Fibroblast of pulmonary artery (primary cell): ENCODE measurements at regions not wholly inside any gene's neighbourhood (a gene's known extent, or its start where the extent isn't known, plus 50 kb on each side); places are given as distances from the start of the nearest gene placed in this dataset.

Source experiments
- DNase-seq: peaks from one replicate; pipeline ENCODE4 v3.0.0-alpha.2; 2010; ENCODE audit warnings: low read depth
- H3K4me3 ChIP-seq: replicated peaks from 2 replicates; pipeline ENCODE4 v1.5.1; 2011; ENCODE audit warnings: low read depth, mild to moderate bottlenecking, control low read depth, low read length, moderate library complexity
- CTCF ChIP-seq: IDR thresholded peaks from 2 replicates; pipeline ENCODE4 v1.5.1; 2011; ENCODE audit warnings: mild to moderate bottlenecking, control low read depth, low read length, inconsistent platforms; ENCODE audit errors: missing control alignments

GRCh38 chr17:52298881-52299280 lies 140.4 kb upstream of the CA10 start:
- no peak overlapping the region for H3K4me3 ChIP-seq
- TF ChIP-seq CTCF, result no peak
- DNase-seq, result no peak

GRCh38 chr17:52297230-52298010 lies 138.9 kb upstream of the CA10 start:
- no peak for TF ChIP-seq CTCF
- no peak for DNase-seq
- no peak overlapping the region for H3K4me3 ChIP-seq

- DNase-seq, result no peak
- TF ChIP-seq CTCF, result no peak
- no peak overlapping the region for H3K4me3 ChIP-seq
These were observed 135.8 kb upstream of the CA10 start for GRCh38 chr17:52294301-52294700.

GRCh38 chr17:52287611-52288010 lies 129.1 kb upstream of the CA10 start:
- TF ChIP-seq CTCF, result no peak
- DNase-seq, result no peak
- H3K4me3 ChIP-seq, result no peak overlapping the region

GRCh38 chr17:52283872-52284271 lies 125.4 kb upstream of the CA10 start:
- DNase-seq, result no peak
- no peak for TF ChIP-seq CTCF
- no peak overlapping the region for H3K4me3 ChIP-seq

- no peak overlapping the region for H3K4me3 ChIP-seq
- TF ChIP-seq CTCF, result no peak
- no peak for DNase-seq
These were observed 118.0 kb upstream of the CA10 start for GRCh38 chr17:52276381-52277008.

GRCh38 chr17:52271781-52272180 lies 113.3 kb upstream of the CA10 start:
- TF ChIP-seq CTCF, result no peak
- no peak overlapping the region for H3K4me3 ChIP-seq
- DNase-seq, result no peak
